A673 (cell line): ENCODE measurements at regions not wholly inside any gene's neighbourhood (a gene's known extent, or its start where the extent isn't known, plus 50 kb on each side); places are given as distances from the start of the nearest gene placed in this dataset.

Experiments
- EZH2 ChIP-seq: fragments of 200-600 bp; sonication (generic); IDR thresholded peaks from 2 replicates; pipeline ENCODE4 v1.6.1; 2017; ENCODE audit warnings: borderline replicate concordance, low read depth, mild to moderate bottlenecking, mixed read lengths, antibody characterized with exemption, low read length; ENCODE audit not compliant: poor library complexity, severe bottlenecking
- TF ChIP-seq, protein P1 (sequence below): fragments of 300-800, 200-600 bp; sonication (generic); conservative IDR thresholded peaks from 2 replicates; pipeline ENCODE4 v1.5.1; 2017; ENCODE audit warnings: low read depth, mild to moderate bottlenecking, antibody characterized with exemption, low read length, moderate library complexity, mixed read lengths

DNA sequence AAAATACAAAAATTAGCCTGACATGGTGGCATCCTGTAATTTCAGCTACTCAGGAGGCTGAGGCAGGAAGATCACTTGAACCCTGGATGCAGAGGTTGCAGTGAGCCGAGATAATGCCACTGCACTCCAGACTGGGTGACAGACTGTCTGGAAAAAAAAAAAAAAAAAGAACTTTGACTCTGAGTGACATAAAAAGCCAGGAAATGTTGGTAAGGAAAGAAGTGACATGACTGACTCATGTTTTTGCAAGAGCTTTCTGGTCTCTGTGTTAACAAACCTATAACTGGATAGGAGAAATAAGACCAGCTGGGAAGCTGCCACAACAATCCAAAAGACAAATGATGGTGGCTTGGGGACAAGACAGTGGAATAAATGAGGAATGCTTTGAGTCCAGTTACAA is 272.1 kb downstream of the HINT1 start:
- TF ChIP-seq, protein P1, sequence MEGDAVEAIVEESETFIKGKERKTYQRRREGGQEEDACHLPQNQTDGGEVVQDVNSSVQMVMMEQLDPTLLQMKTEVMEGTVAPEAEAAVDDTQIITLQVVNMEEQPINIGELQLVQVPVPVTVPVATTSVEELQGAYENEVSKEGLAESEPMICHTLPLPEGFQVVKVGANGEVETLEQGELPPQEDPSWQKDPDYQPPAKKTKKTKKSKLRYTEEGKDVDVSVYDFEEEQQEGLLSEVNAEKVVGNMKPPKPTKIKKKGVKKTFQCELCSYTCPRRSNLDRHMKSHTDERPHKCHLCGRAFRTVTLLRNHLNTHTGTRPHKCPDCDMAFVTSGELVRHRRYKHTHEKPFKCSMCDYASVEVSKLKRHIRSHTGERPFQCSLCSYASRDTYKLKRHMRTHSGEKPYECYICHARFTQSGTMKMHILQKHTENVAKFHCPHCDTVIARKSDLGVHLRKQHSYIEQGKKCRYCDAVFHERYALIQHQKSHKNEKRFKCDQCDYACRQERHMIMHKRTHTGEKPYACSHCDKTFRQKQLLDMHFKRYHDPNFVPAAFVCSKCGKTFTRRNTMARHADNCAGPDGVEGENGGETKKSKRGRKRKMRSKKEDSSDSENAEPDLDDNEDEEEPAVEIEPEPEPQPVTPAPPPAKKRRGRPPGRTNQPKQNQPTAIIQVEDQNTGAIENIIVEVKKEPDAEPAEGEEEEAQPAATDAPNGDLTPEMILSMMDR: no peak
- no peak for TF ChIP-seq EZH2
